Posterior cingulate gyrus (tissue), 11 donors: ENCODE measurements at regions not wholly inside any gene's neighbourhood (a gene's known extent, or its start where the extent isn't known, plus 50 kb on each side); places are given as distances from the start of the nearest gene placed in this dataset.

ENCODE experiments used
- DNase-seq, 10 donors: peaks; one replicate each; pipeline versions ENCODE4 v3.0.0 to v3.0.0-alpha.2; 2020 to 2021; ENCODE audit warnings: mixed read lengths in 3 of 10
- intact Hi-C: fragments of 100-400 bp; cut with DNase I; formaldehyde crosslinking; loops from one replicate; pipeline ENCODE4 v1.15.1; 2023

GRCh38 chr7:25358926-25359325, 130.6 kb upstream of the NPVF start:
- no peak for DNase-seq
- intact Hi-C loops, result no loop called here

GRCh38 chr7:25359471-25360059, 131.3 kb upstream of the NPVF start:
- DNase-seq, result no peak
- intact Hi-C loops, result no loop called here

GRCh38 chr7:25360451-25360850, 132.2 kb upstream of the NPVF start:
- DNase-seq, result no peak
- intact Hi-C loops, result no loop called here

- intact Hi-C loops, result no loop called here
- DNase-seq, result no peak
These were observed 133.1 kb upstream of the NPVF start for GRCh38 chr7:25361387-25361786.

GRCh38 chr7:25361863-25362262, 133.6 kb upstream of the NPVF start:
- intact Hi-C loops, result no loop called here
- DNase-seq, result no peak

- DNase-seq, result no peak
- intact Hi-C loops, result no loop called here
These were observed 140.4 kb upstream of the NPVF start for GRCh38 chr7:25368599-25369201.

GRCh38 chr7:25369786-25370185, 141.5 kb upstream of the NPVF start:
- intact Hi-C loops, result no loop called here
- no peak for DNase-seq

GRCh38 chr7:25371972-25372371, 143.7 kb upstream of the NPVF start:
- intact Hi-C loops, result no loop called here
- no peak for DNase-seq

GRCh38 chr7:25375805-25376600, 147.7 kb upstream of the NPVF start:
- DNase-seq, result no peak
- intact Hi-C loops, result no loop called here

GRCh38 chr7:25379351-25380300, 151.3 kb upstream of the NPVF start:
- intact Hi-C loops, result no loop called here
- DNase-seq, result no peak

- intact Hi-C loops, result no loop called here
- no peak for DNase-seq
These were observed 153.7 kb upstream of the NPVF start for GRCh38 chr7:25381818-25382589.

GRCh38 chr7:25382869-25383268, 154.6 kb upstream of the NPVF start:
- no peak for DNase-seq
- intact Hi-C loops, result no loop called here

GRCh38 chr7:25383402-25383801, 155.1 kb upstream of the NPVF start:
- no peak for DNase-seq
- intact Hi-C loops, result no loop called here

- intact Hi-C loops, result no loop called here
- DNase-seq, result peak in 1 of 10 donors; percentile 62
These were observed 156.7 kb upstream of the NPVF start for GRCh38 chr7:25384788-25385505.

- intact Hi-C loops, result no loop called here
- DNase-seq, result peak in 1 of 10 donors; percentile 74
These were observed 157.3 kb upstream of the NPVF start for GRCh38 chr7:25385506-25386136.

GRCh38 chr7:25386311-25386744, 158.0 kb upstream of the NPVF start:
- peak in 1 of 10 donors; percentile 63 for DNase-seq
- intact Hi-C loops, result no loop called here

- no peak for DNase-seq
- intact Hi-C loops, result loop anchor here (1.0 kb wide), 1 partner anchor 129 kb away; no protein-coding TSS in a partner anchor
These were observed 160.4 kb upstream of the NPVF start for GRCh38 chr7:25388681-25389080.

GRCh38 chr7:25389489-25390106, 161.3 kb upstream of the NPVF start:
- intact Hi-C loops, result loop anchor here (1.0 kb wide), 1 partner anchor 130 kb away; no protein-coding TSS in a partner anchor
- no peak for DNase-seq
